Mesenteric fat pad (tissue), 1 donor: ENCODE measurements at regions not wholly inside any gene's neighbourhood (a gene's known extent, or its start where the extent isn't known, plus 50 kb on each side); places are given as distances from the start of the nearest gene placed in this dataset.

ENCODE experiments used
- DNase-seq: peaks from one replicate; pipeline ENCODE4 v3.0.0-alpha.2; 2020; ENCODE audit warnings: low spot score
- donor health status: DM: yes; HTN: yes; CAD: no.

GRCh38 chr2:239609607-239610310 is 208.9 kb upstream of the HDAC4 start:
- peak; percentile 43 for DNase-seq

GRCh38 chr2:239609162-239609561 is 208.3 kb upstream of the HDAC4 start:
- peak; percentile 73 for DNase-seq

- DNase-seq, result peak; percentile 84
These were observed 207.9 kb upstream of the HDAC4 start for GRCh38 chr2:239608723-239609122.

- DNase-seq, result no peak
These were observed 207.4 kb upstream of the HDAC4 start for GRCh38 chr2:239608260-239608659.

- DNase-seq, result peak; percentile 76
These were observed 206.8 kb upstream of the HDAC4 start for GRCh38 chr2:239607517-239608191.

- peak; percentile 47 for DNase-seq
These were observed 206.1 kb upstream of the HDAC4 start for GRCh38 chr2:239606741-239607516.

GRCh38 chr2:239605976-239606375 is 205.2 kb upstream of the HDAC4 start:
- DNase-seq, result no peak

GRCh38 chr2:239605409-239605808 is 204.6 kb upstream of the HDAC4 start:
- no peak for DNase-seq

- no peak for DNase-seq
These were observed 204.0 kb upstream of the HDAC4 start for GRCh38 chr2:239604861-239605260.

GRCh38 chr2:239603411-239604356 is 202.9 kb upstream of the HDAC4 start:
- peak; percentile 71 for DNase-seq

- no peak for DNase-seq
These were observed 201.8 kb upstream of the HDAC4 start for GRCh38 chr2:239602290-239603282.

- peak; percentile 62 for DNase-seq
These were observed 201.1 kb upstream of the HDAC4 start for GRCh38 chr2:239601880-239602279.

GRCh38 chr2:239601201-239601851 is 200.5 kb upstream of the HDAC4 start:
- DNase-seq, result peak; percentile 71

GRCh38 chr2:239600650-239601049 is 199.8 kb upstream of the HDAC4 start:
- peak; percentile 69 for DNase-seq

- no peak for DNase-seq
These were observed 199.3 kb upstream of the HDAC4 start for GRCh38 chr2:239600001-239600593.

GRCh38 chr2:239599299-239599698 is 198.5 kb upstream of the HDAC4 start:
- DNase-seq, result peak; percentile 73

GRCh38 chr2:239598732-239599090 is 197.9 kb upstream of the HDAC4 start:
- no peak for DNase-seq

GRCh38 chr2:239598011-239598731 is 197.4 kb upstream of the HDAC4 start:
- DNase-seq, result peak; percentile 60
